GM18505 (cell line): ENCODE measurements at regions not wholly inside any gene's neighbourhood (a gene's known extent, or its start where the extent isn't known, plus 50 kb on each side); places are given as distances from the start of the nearest gene placed in this dataset.

ENCODE experiments used
- ATAC-seq: cut with Tn5 transposase; IDR thresholded peaks from one replicate; pipeline ENCODE4 v1.9.1; 2021; ENCODE audit not compliant: unreplicated experiment
- POLR2A ChIP-seq: IDR thresholded peaks from 4 replicates; pipeline ENCODE4 v1.6.1; 2011; ENCODE audit warnings: borderline replicate concordance; ENCODE audit not compliant: insufficient read depth, insufficient read length; ENCODE audit errors: extremely low read depth

- no peak for TF ChIP-seq POLR2A
- no peak for ATAC-seq
Observed at GRCh38 chr4:138946306-138946705, 69.3 kb upstream of the NOCT start.

DNA sequence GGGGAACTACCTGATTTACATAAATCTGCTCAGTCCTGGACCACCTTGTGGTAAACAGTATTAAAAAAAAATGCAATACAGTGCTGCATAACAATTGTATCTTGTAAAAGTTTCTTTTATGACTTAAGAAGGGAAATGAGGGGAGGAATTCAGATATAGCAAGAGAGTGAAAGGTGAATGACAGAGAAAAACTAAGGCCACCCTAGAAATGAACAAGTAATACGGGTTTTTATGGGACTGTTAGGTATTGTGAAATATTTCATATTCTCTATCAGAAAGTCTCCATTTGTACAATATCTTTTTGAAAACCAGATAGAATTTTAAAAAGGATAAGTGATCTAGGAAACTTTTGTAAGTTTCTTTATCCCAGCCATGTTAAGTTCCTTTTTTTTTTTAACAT, 69.7 kb upstream of the NOCT start:
- TF ChIP-seq POLR2A, result no peak
- no peak for ATAC-seq

- no peak for TF ChIP-seq POLR2A
- ATAC-seq, result no peak
Observed at GRCh38 chr4:138945401-138945800, 70.2 kb upstream of the NOCT start.

DNA sequence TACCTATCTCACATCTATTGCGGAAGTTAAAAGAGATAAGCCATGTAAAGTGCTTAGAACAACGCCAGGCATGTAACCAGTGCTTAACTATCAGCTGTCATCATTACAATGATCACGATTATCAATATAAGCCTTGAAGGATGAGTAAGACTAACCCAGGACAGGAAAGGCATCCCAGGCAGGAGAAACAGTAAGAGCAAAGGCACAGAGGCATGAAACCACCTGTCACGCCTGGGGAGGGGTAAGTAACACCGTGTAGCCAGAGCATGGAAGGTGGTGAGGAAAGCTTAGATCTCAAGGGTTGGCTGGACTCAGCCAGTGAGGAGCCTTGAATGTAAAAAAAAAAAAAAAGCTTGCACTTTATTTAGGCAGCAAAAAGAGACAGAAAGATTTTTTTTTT, 71.7 kb upstream of the NOCT start:
- TF ChIP-seq POLR2A, result no peak
- no peak for ATAC-seq

GRCh38 chr4:138941037-138941436, 74.5 kb upstream of the NOCT start:
- TF ChIP-seq POLR2A, result no peak
- ATAC-seq, result no peak

DNA sequence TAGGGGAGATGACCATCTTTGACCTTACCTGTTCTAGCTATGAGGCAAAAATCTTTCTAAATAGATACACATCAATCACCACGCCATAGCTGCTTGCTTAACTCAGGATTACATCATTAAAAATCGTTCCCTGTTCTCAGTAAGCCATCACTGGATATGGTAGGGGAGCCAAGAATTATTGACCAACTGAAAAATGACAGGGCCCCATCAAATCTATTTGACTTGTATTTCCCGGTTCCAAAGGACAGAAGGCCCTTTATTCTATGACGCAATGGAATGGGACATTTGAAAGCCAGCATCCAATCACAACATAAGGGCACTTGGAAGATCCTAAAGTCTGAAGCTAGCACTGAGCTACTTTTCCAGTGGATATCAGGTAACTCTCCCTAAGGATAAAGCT, 75.6 kb upstream of the NOCT start:
- no peak for ATAC-seq
- no peak for TF ChIP-seq POLR2A

GRCh38 chr4:138938366-138938690, 77.3 kb upstream of the NOCT start:
- TF ChIP-seq POLR2A, result no peak
- ATAC-seq, result no peak

GRCh38 chr4:138935135-138935807, 80.3 kb upstream of the NOCT start:
- no peak for ATAC-seq
- TF ChIP-seq POLR2A, result no peak

DNA sequence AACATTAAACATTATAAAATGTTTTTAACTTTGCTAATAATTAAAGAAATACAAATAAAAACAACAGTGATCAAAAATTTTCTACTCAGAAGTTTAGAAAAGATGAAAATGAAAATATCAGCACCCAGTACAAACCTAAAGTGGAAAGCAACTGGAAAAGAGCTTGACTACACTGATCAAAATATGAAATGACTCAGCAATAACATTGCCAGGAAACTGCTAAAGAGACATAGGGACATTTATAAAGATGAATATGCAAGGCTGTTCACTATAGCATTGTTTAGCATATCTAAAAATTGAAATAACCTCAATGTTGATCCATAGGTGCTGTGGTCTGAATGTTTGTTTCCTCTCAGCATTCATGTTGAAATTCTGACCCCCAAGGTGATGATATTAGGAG, 88.5 kb upstream of the NOCT start:
- no peak for ATAC-seq
- TF ChIP-seq POLR2A, result no peak

GRCh38 chr4:138925495-138925894, 90.1 kb upstream of the NOCT start:
- TF ChIP-seq POLR2A, result no peak
- ATAC-seq, result no peak

- no peak for TF ChIP-seq POLR2A
- no peak for ATAC-seq
Observed at GRCh38 chr4:138919094-138919936, 96.3 kb upstream of the NOCT start.

GRCh38 chr4:138918169-138918869, 97.3 kb upstream of the NOCT start:
- ATAC-seq, result no peak
- no peak for TF ChIP-seq POLR2A

- no peak for TF ChIP-seq POLR2A
- ATAC-seq, result no peak
Observed at GRCh38 chr4:138916763-138917162, 98.8 kb upstream of the NOCT start.

DNA sequence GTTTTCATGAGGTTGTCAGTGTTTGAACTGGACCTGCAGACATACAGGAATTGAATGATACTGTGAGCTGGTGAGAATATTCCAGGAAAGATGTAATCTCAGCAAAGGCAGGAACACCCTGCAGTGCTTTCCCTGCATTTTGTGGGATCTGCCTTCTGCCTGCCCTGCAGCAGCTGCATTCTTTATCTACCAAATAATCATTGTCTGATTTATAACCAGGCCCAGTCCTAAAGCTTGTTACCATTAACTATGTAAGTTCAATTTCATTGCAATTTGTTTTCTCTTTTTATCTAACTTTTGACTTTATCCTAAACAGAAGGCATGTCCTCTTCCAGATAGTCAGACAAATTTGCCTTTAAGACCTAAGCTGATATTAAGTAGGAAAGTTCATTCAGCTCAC, 99.8 kb upstream of the NOCT start:
- no peak for ATAC-seq
- no peak for TF ChIP-seq POLR2A
